Smooth muscle cell (in vitro differentiated cells): ENCODE measurements at regions not wholly inside any gene's neighbourhood (a gene's known extent, or its start where the extent isn't known, plus 50 kb on each side); places are given as distances from the start of the nearest gene placed in this dataset.
"Not testable (repeated sequence)": the region's sequence is repeated elsewhere in the genome, so short reads cannot be mapped to it uniquely, and the experiment has no call there.

Experiments used
- DNase-seq: peaks from one replicate; lab custom pipeline; 2025; ENCODE audit not compliant: unreplicated experiment; lab: John Stamatoyannopoulos, UW
- H2AFZ ChIP-seq: fragments of 200-600 bp; sonication (generic); 2 replicates; pipeline ENCODE4 v1.6.0; 2016; ENCODE audit warnings: antibody characterized with exemption, low read depth, mild to moderate bottlenecking
- H3F3A ChIP-seq: fragments of 200-600 bp; sonication (generic); 2 replicates; pipeline ENCODE4 v1.6.0; 2017; ENCODE audit warnings: antibody characterized with exemption, low read depth
- H3K27ac ChIP-seq: fragments of 200-600 bp; sonication (generic); 2 replicates; pipeline ENCODE4 v1.5.1; 2016; ENCODE audit warnings: low read depth, mild to moderate bottlenecking
- H3K27me3 ChIP-seq: fragments of 200-600 bp; sonication (generic); 2 replicates; pipeline ENCODE4 v1.6.1; 2016; ENCODE audit warnings: low read depth, mild to moderate bottlenecking
- H3K36me3 ChIP-seq: fragments of 200-600 bp; sonication (generic); 2 replicates; pipeline ENCODE4 v1.5.1; 2016; ENCODE audit warnings: low read depth
- H3K4me1 ChIP-seq: fragments of 200-600 bp; sonication (generic); 2 replicates; pipeline ENCODE4 v1.5.1; 2016; ENCODE audit warnings: low read depth
- H3K4me2 ChIP-seq: fragments of 200-600 bp; sonication (generic); 2 replicates; pipeline ENCODE4 v1.6.0; 2016; ENCODE audit warnings: mild to moderate bottlenecking
- H3K4me3 ChIP-seq: fragments of 200-600 bp; sonication (generic); 2 replicates; pipeline ENCODE4 v1.5.1; 2016; ENCODE audit warnings: mild to moderate bottlenecking
- H3K79me2 ChIP-seq: fragments of 200-600 bp; sonication (generic); 2 replicates; pipeline ENCODE4 v1.6.0; 2016; ENCODE audit warnings: low read depth, mild to moderate bottlenecking
- H3K9ac ChIP-seq: fragments of 200-600 bp; sonication (generic); 2 replicates; pipeline ENCODE4 v1.6.0; 2016; ENCODE audit warnings: low read depth
- H3K9me3 ChIP-seq: fragments of 200-600 bp; sonication (generic); replicated peaks from 2 replicates; pipeline ENCODE4 v1.5.1; 2016; ENCODE audit warnings: low read depth
- H4K20me1 ChIP-seq: fragments of 200-600 bp; sonication (generic); 2 replicates; pipeline ENCODE4 v1.6.0; 2016; ENCODE audit warnings: low read depth
- CTCF ChIP-seq: fragments of 200-600 bp; sonication (generic); IDR thresholded peaks from 2 replicates; pipeline ENCODE4 v1.5.1; 2017; ENCODE audit warnings: borderline replicate concordance, mild to moderate bottlenecking, antibody characterized with exemption; ENCODE audit not compliant: insufficient read depth, poor library complexity, severe bottlenecking
- WGBS: methylation state at CpG from one replicate; pipeline ENCODE4 v1.1.7; 2016; ENCODE audit warnings: low lambda C conversion rate; 5-methylcytosine and 5-hydroxymethylcytosine counted together

- Histone ChIP-seq H3K27me3 (no peaks in the 10 kb centered on the region), H2AFZ (no peak overlapping the region), H3K4me2 (no peak overlapping the region), H3K36me3 (no peaks in the 10 kb centered on the region), H3K9me3 (no peaks in the 10 kb centered on the region), H3K4me3 (no peak overlapping the region), H4K20me1 (no peaks in the 10 kb centered on the region), H3K4me1 (no peaks in the 10 kb centered on the region), H3K9ac (no peak overlapping the region), H3K27ac (no peak overlapping the region), H3F3A (no peaks in the 10 kb centered on the region), H3K79me2 (no peaks in the 10 kb centered on the region)
- DNase-seq, result no peak
- no peak for TF ChIP-seq CTCF
- WGBS, result 80% methylated on average over 1 of the region's 1 CpG
Observed at GRCh38 chr18:62464266-62464665, 58.6 kb upstream of the ZCCHC2 start.

- not testable (repeated sequence) for H3K27ac ChIP-seq, H3F3A ChIP-seq, H3K27me3 ChIP-seq, H3K9ac ChIP-seq, H2AFZ ChIP-seq, H3K79me2 ChIP-seq, H3K4me3 ChIP-seq, DNase-seq, H3K36me3 ChIP-seq, H3K4me1 ChIP-seq, H3K4me2 ChIP-seq, H4K20me1 ChIP-seq, H3K9me3 ChIP-seq
- WGBS, result 94% methylated on average over 5 of the region's 5 CpGs
Observed at GRCh38 chr18:62469131-62469530, 53.7 kb upstream of the ZCCHC2 start.
